GM23248 (cell line): ENCODE measurements at regions not wholly inside any gene's neighbourhood (a gene's known extent, or its start where the extent isn't known, plus 50 kb on each side); places are given as distances from the start of the nearest gene placed in this dataset.
A peak's percentile ranks its signal among the peaks of the same experiment; 100 is the strongest.
"Not testable (repeated sequence)": the region's sequence is repeated elsewhere in the genome, so short reads cannot be mapped to it uniquely, and the experiment has no call there.

Source experiments
- DNase-seq: peaks from one replicate; pipeline ENCODE4 v3.0.0-alpha.2; 2015
- H2AFZ ChIP-seq: fragments of 200-600 bp; sonication (generic); 2 replicates; pipeline ENCODE4 v1.6.1; 2016; ENCODE audit warnings: antibody characterized with exemption
- H3F3A ChIP-seq: fragments of 200-600 bp; sonication (generic); 2 replicates; pipeline ENCODE4 v1.6.1; 2016; ENCODE audit warnings: mild to moderate bottlenecking, antibody characterized with exemption, mixed run types; ENCODE audit not compliant: insufficient read depth
- H3K27ac ChIP-seq: fragments of 200-600 bp; sonication (generic); 2 replicates; pipeline ENCODE4 v1.5.1; 2016; ENCODE audit warnings: mild to moderate bottlenecking
- H3K27me3 ChIP-seq: fragments of 200-600 bp; sonication (generic); replicated peaks from 2 replicates; pipeline ENCODE4 v1.6.1; 2016; ENCODE audit warnings: mild to moderate bottlenecking; ENCODE audit not compliant: insufficient read depth
- H3K36me3 ChIP-seq: fragments of 200-600 bp; sonication (generic); 2 replicates; pipeline ENCODE4 v1.6.1; 2016; ENCODE audit warnings: low read depth, mild to moderate bottlenecking
- H3K4me1 ChIP-seq: fragments of 200-600 bp; sonication (generic); 2 replicates; pipeline ENCODE4 v1.6.1; 2016; ENCODE audit warnings: mild to moderate bottlenecking; ENCODE audit not compliant: insufficient read depth
- H3K4me2 ChIP-seq: fragments of 200-600 bp; sonication (generic); one replicate; pipeline ENCODE4 v1.6.1; 2016; ENCODE audit warnings: mild to moderate bottlenecking; ENCODE audit not compliant: unreplicated experiment
- H3K4me3 ChIP-seq: fragments of 200-600 bp; sonication (generic); 2 replicates; pipeline ENCODE4 v1.5.1; 2016; ENCODE audit warnings: mild to moderate bottlenecking
- H3K79me2 ChIP-seq: fragments of 200-600 bp; sonication (generic); 2 replicates; pipeline ENCODE4 v1.6.1; 2016; ENCODE audit warnings: mild to moderate bottlenecking; ENCODE audit not compliant: insufficient read depth
- H3K9ac ChIP-seq: fragments of 200-600 bp; sonication (generic); 2 replicates; pipeline ENCODE4 v1.6.1; 2016; ENCODE audit warnings: mild to moderate bottlenecking
- H3K9me2 ChIP-seq: fragments of 200-600 bp; sonication (generic); 2 replicates; pipeline ENCODE4 v1.6.1; 2016; ENCODE audit warnings: mixed run types, mild to moderate bottlenecking, moderate library complexity; ENCODE audit not compliant: insufficient read depth
- H3K9me3 ChIP-seq: fragments of 200-600 bp; sonication (generic); one replicate; pipeline ENCODE4 v1.6.1; 2017; ENCODE audit warnings: low read depth
- H4K20me1 ChIP-seq: fragments of 200-600 bp; sonication (generic); 2 replicates; pipeline ENCODE4 v1.6.0; 2016; ENCODE audit not compliant: insufficient read depth
- EZH2 ChIP-seq: fragments of 200-600 bp; sonication (generic); IDR thresholded peaks from 2 replicates; pipeline ENCODE4 v1.6.1; 2018; ENCODE audit warnings: antibody characterized with exemption, mild to moderate bottlenecking; ENCODE audit not compliant: insufficient read depth, poor library complexity, severe bottlenecking
- EZH2phosphoT487 ChIP-seq: fragments of 200-600 bp; sonication (generic); IDR thresholded peaks from 2 replicates; pipeline ENCODE4 v1.6.1; 2018; ENCODE audit warnings: antibody characterized with exemption, moderate library complexity, mild to moderate bottlenecking, low read depth; ENCODE audit not compliant: insufficient read depth
- WGBS, 2 experiments: methylation state at CpG; one replicate each; pipeline ENCODE4 v1.1.6; 2015 to 2017; ENCODE audit warnings: low lambda C conversion rate in 2 of 2, low coverage in 1 of 2; ENCODE audit errors: missing lambda C conversion rate in 2 of 2; 5-methylcytosine and 5-hydroxymethylcytosine counted together
- in situ Hi-C: fragments of 300-500 bp; cut with MboI; formaldehyde crosslinking; loops from 2 replicates; pipeline ENCODE4 v1.15.0; 2020

GRCh38 chr16:29198231-29198630, 208.3 kb downstream of the NPIPB11 start:
- DNase-seq = no peak
- Histone ChIP-seq H3K4me3 (no peak overlapping the region), H3K4me2 (no peak overlapping the region), H3K79me2 (no peaks in the 10 kb centered on the region), H4K20me1 (no peaks in the 10 kb centered on the region), H3K9me2 (no peaks in the 10 kb centered on the region), H3K27ac (no peak overlapping the region), H3K36me3 (no peaks in the 10 kb centered on the region), H3K4me1 (peaks cover 51% of the 10 kb centered on the region), H3F3A (peaks cover 30% of the 10 kb centered on the region), H3K9ac (no peak overlapping the region), H2AFZ (no peak overlapping the region), H3K27me3 (no peaks in the 10 kb centered on the region), H3K9me3 (no peaks in the 10 kb centered on the region)
- in situ Hi-C loops = no loop called here
- 70 to 75% methylated on average over 4 of the region's 4 CpGs for WGBS, 2 experiments
- no peak for TF ChIP-seq EZH2
- no peak for TF ChIP-seq EZH2phosphoT487

GRCh38 chr16:29197494-29198100, 208.9 kb downstream of the NPIPB11 start:
- H3F3A ChIP-seq = peaks cover 30% of the 10 kb centered on the region
- H3K4me3 ChIP-seq, H3K9me2 ChIP-seq, H3K79me2 ChIP-seq, H3K36me3 ChIP-seq, H3K9me3 ChIP-seq, H2AFZ ChIP-seq, H3K9ac ChIP-seq, H4K20me1 ChIP-seq, H3K27me3 ChIP-seq, H3K4me2 ChIP-seq, in situ Hi-C loops, DNase-seq, H3K27ac ChIP-seq: not testable (repeated sequence)
- peaks cover 49% of the 10 kb centered on the region for H3K4me1 ChIP-seq
- 90 to 96% methylated on average over 5 of the region's 5 CpGs for WGBS, 2 experiments

DNA sequence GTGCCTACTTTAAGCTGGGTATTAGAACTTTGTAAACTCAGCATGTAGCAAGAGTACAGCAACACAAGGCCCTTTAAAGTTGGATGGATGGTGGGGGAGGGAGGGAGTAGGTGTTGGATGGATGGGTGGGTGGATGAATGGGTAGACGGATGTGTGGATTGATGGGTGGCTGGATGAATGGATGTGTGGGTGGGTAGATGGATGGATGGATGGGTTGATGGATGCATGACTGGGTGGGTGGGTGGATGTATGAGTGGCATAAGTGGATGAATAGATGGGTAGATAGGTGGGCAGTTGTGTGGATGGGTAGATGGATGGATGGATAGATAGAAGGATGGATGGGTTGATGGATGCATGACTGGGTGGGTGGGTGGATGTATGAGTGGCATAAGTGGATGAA, 209.8 kb downstream of the NPIPB11 start:
- H2AFZ ChIP-seq, H3K4me2 ChIP-seq, H3K9ac ChIP-seq, in situ Hi-C loops, DNase-seq, H3K27me3 ChIP-seq, H3K27ac ChIP-seq, H3K9me3 ChIP-seq, H3K9me2 ChIP-seq, H4K20me1 ChIP-seq, H3K79me2 ChIP-seq, H3K36me3 ChIP-seq, H3K4me3 ChIP-seq: not testable (repeated sequence)
- WGBS, 2 experiments = 78 to 95% methylated on average over 1 of the region's 1 CpG
- peaks cover 41% of the 10 kb centered on the region for H3K4me1 ChIP-seq
- H3F3A ChIP-seq = peaks cover 30% of the 10 kb centered on the region

DNA sequence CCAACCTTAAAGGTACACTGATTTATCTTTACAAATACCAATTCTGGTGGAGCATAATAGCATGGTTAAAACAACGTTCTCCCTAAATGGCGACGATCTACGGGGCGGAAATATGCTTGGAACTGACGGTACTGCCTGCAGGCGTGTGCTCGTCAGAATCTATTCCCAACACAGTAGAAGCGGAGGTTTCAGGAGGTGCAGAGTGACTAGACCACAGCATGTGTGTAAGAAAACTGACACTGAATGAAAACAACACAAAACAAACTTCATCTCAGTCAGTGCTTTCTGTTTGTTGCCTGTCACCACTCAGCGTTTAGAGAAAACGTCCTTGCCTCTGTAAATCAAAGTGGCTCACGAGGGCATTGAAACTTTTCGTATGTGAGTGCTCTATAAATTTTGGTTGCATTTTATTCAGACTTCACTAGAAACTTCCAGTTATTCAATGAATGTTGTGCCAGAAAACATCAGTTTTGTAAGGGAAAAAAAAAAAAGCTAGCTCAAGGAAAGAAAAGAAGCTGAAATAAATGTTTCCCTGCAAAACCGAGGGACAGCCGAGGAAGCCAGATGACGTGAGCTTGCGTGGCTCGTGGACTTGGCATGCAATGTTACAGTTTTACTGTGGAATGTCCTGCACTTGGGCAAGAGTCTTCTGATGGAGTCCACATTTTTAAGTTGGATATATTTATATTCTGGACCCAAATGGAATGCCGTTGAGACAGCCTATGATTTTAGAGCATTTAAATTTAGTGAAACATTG, 210.4 kb downstream of the LAT start:
- H3K9me2 ChIP-seq, H3K9me3 ChIP-seq, H3K27me3 ChIP-seq, H3K36me3 ChIP-seq, H3K79me2 ChIP-seq, H4K20me1 ChIP-seq, in situ Hi-C loops: not testable (repeated sequence)
- peak overlapping the region; percentile 72 for H2AFZ ChIP-seq
- peak overlapping the region; percentile 91 for H3K4me2 ChIP-seq
- peak; percentile 82 for DNase-seq
- peak overlapping the region; percentile 82 for H3K9ac ChIP-seq
- peak overlapping the region; percentile 94 for H3K27ac ChIP-seq
- peak overlapping the region; percentile 70 for H3K4me3 ChIP-seq
- WGBS, 2 experiments = 2 to 3% methylated on average over 19 of the region's 19 CpGs
- peaks cover 27% of the 10 kb centered on the region for H3K4me1 ChIP-seq
- peaks cover 23% of the 10 kb centered on the region for H3F3A ChIP-seq

DNA sequence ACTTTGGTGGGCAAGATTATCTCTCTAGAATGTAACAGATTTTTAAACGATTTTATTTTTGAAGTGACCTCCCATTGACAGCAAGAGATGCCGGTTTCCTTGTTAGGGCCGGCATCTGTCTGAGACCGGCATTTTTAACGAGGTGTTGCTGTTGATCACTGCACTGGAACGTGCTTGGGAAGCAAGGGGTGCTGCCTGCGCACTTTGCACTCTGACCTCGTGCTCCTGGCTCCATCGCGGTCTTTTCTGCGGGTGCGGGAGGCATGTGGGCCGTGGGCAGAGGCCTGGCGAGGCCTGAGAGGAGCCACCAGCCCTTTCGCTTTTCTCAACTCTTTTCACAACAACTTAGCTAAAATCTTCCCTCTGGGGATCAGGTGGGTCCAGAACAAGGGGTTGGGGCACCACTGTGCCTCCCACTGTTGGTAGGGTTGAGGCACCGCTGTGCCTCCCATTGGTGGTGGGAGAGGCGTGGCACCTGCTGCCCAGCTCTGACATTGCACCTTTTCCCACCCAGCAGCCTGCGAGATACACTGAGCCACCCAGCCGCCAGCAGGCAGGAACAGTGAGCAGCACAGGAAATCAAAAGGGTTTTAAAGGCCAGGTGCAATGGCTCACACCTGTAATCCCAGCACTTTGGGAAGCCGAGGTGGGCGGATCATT, 209.5 kb downstream of the LAT start:
- H3K4me3 ChIP-seq, in situ Hi-C loops, H3K4me2 ChIP-seq, H3K36me3 ChIP-seq, H3K27me3 ChIP-seq, H4K20me1 ChIP-seq, H3K79me2 ChIP-seq, H3K9me2 ChIP-seq, H3K9me3 ChIP-seq, DNase-seq: not testable (repeated sequence)
- 0 out of 2 replicates have a peak overlapping the region, but pooled peaks have one; percentile 82 for H3K9ac ChIP-seq
- H2AFZ ChIP-seq = 0 out of 2 replicates have a peak overlapping the region, but pooled peaks have one; percentile 72
- peaks cover 21% of the 10 kb centered on the region for H3K4me1 ChIP-seq
- H3F3A ChIP-seq = peaks cover 19% of the 10 kb centered on the region
- H3K27ac ChIP-seq = peak overlapping the region; percentile 94; the same call in 1 of the 2 replicates
- 85 to 88% methylated on average over 19 to 20 of the region's 21 CpGs for WGBS, 2 experiments

DNA sequence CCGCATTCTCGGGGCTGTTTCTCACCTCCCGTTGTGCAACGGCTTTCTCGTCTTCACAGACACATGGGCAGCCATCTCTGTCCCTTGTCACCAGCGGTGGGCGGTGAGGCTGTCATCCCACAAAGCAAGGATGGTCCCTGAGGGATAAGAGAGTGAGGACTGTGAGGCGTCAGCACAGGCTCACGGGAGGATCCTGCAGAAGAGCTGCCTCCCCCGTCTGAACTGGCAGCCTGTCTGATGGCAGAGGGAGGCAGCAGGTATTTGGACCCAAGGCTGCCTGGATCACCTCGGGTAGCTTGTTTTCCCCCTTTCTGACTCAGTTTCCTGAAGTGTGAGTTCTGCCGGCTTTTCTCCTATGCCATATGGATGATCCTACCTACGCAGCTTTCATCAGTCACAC, 208.8 kb downstream of the LAT start:
- H3K4me2 ChIP-seq, H3K9ac ChIP-seq, H3K36me3 ChIP-seq, H3K27me3 ChIP-seq, H2AFZ ChIP-seq, H3K79me2 ChIP-seq, DNase-seq, H3K27ac ChIP-seq, H3K4me3 ChIP-seq, H4K20me1 ChIP-seq, H3K9me2 ChIP-seq, H3K9me3 ChIP-seq, in situ Hi-C loops: not testable (repeated sequence)
- 83 to 86% methylated on average over 13 of the region's 13 CpGs for WGBS, 2 experiments
- H3F3A ChIP-seq = peaks cover 17% of the 10 kb centered on the region
- peaks cover 16% of the 10 kb centered on the region for H3K4me1 ChIP-seq

GRCh38 chr16:29193248-29193574, 208.4 kb downstream of the LAT start:
- Histone ChIP-seq H3F3A (peaks cover 17% of the 10 kb centered on the region), H3K4me1 (peaks cover 16% of the 10 kb centered on the region)
- H3K9me3 ChIP-seq, H3K4me3 ChIP-seq, H4K20me1 ChIP-seq, in situ Hi-C loops, H3K9me2 ChIP-seq, H3K4me2 ChIP-seq, DNase-seq, H3K79me2 ChIP-seq, H3K27ac ChIP-seq, H3K27me3 ChIP-seq, H3K36me3 ChIP-seq, H3K9ac ChIP-seq, H2AFZ ChIP-seq: not testable (repeated sequence)
- WGBS, 2 experiments = 95 to 97% methylated on average over 14 of the region's 14 CpGs
